Duodenal mucosa (tissue), 2 donors: ENCODE measurements at regions not wholly inside any gene's neighbourhood (a gene's known extent, or its start where the extent isn't known, plus 50 kb on each side); places are given as distances from the start of the nearest gene placed in this dataset.

Experiments
- H3K27ac ChIP-seq: one replicate; pipeline ENCODE4 v1.7.0; 2013; ENCODE audit warnings: low read depth, low read length
- H3K27me3 ChIP-seq, 2 donors: one replicate each; pipeline ENCODE4 v1.7.0; 2013; ENCODE audit warnings: low read length in 2 of 2, control low read depth in 1 of 2; ENCODE audit not compliant: insufficient read depth in 2 of 2, control insufficient read depth in 1 of 2
- H3K36me3 ChIP-seq, 2 donors: one replicate each; pipeline ENCODE4 v1.7.0; 2013; ENCODE audit warnings: low read length in 2 of 2, control low read depth in 1 of 2; ENCODE audit not compliant: insufficient read depth in 2 of 2, control insufficient read depth in 1 of 2
- H3K4me1 ChIP-seq, 2 donors: one replicate each; pipeline ENCODE4 v1.7.0; 2013; ENCODE audit warnings: low read length in 2 of 2, control low read depth in 1 of 2; ENCODE audit not compliant: insufficient read depth in 2 of 2, control insufficient read depth in 1 of 2
- H3K4me3 ChIP-seq, 2 donors: one replicate each; pipeline ENCODE4 v1.7.0; 2013; ENCODE audit warnings: low read length in 2 of 2, low read depth in 1 of 2
- H3K9ac ChIP-seq, 2 donors: one replicate each; pipeline ENCODE4 v1.7.0; 2013; ENCODE audit warnings: low read length in 2 of 2, low read depth in 1 of 2
- H3K9me3 ChIP-seq, 2 donors: one replicate each; pipeline ENCODE4 v1.7.0; 2013; ENCODE audit warnings: low read length in 2 of 2, control low read depth in 1 of 2; ENCODE audit not compliant: control insufficient read depth in 1 of 2

- Histone ChIP-seq H3K27ac (no peak overlapping the region), H3K36me3 (no peaks in the 10 kb centered on the region), H3K27me3 (no peaks in the 10 kb centered on the region), H3K9me3 (no peaks in the 10 kb centered on the region), H3K4me3 (no peak overlapping the region), H3K9ac (no peak overlapping the region), H3K4me1 (peaks cover 16 to 18% of the 10 kb centered on the region in 2 donors)
These were observed 92.8 kb downstream of the HNRNPLL start for GRCh38 chr2:38509947-38510326.

- no peak overlapping the region for H3K9ac ChIP-seq
These were observed 93.3 kb downstream of the HNRNPLL start for GRCh38 chr2:38509314-38509946.

GRCh38 chr2:38508311-38509039, 94.3 kb downstream of the HNRNPLL start:
- Histone ChIP-seq H3K27ac (no peak overlapping the region), H3K9me3 (no peaks in the 10 kb centered on the region), H3K27me3 (no peaks in the 10 kb centered on the region), H3K36me3 (no peaks in the 10 kb centered on the region), H3K9ac (no peak overlapping the region), H3K4me1 (peaks cover 16 to 18% of the 10 kb centered on the region in 2 donors), H3K4me3 (no peak overlapping the region)

More at GRCh38 chr2:38509314-38509946, 93.3 kb downstream of the HNRNPLL start:
- Histone ChIP-seq H3K27ac (no peak overlapping the region), H3K9me3 (no peaks in the 10 kb centered on the region), H3K27me3 (no peaks in the 10 kb centered on the region), H3K4me3 (no peak overlapping the region), H3K4me1 (peaks cover 16 to 18% of the 10 kb centered on the region in 2 donors), H3K36me3 (no peaks in the 10 kb centered on the region)

GRCh38 chr2:38507712-38508111, 95.0 kb downstream of the HNRNPLL start:
- no peak overlapping the region for H3K9ac ChIP-seq
- H3K9me3 ChIP-seq: no peaks in the 10 kb centered on the region

GRCh38 chr2:38505779-38506178, 96.9 kb downstream of the HNRNPLL start:
- Histone ChIP-seq H3K9ac (no peak overlapping the region), H3K36me3 (no peaks in the 10 kb centered on the region), H3K4me1 (peaks cover 16 to 18% of the 10 kb centered on the region in 2 donors), H3K27ac (no peak overlapping the region), H3K4me3 (no peak overlapping the region), H3K9me3 (peaks cover 0 to 6% of the 10 kb centered on the region in 2 donors), H3K27me3 (no peaks in the 10 kb centered on the region)

More at GRCh38 chr2:38507712-38508111, 95.0 kb downstream of the HNRNPLL start:
- Histone ChIP-seq H3K27me3 (no peaks in the 10 kb centered on the region), H3K4me3 (no peak overlapping the region), H3K27ac (no peak overlapping the region), H3K4me1 (peaks cover 16 to 18% of the 10 kb centered on the region in 2 donors), H3K36me3 (no peaks in the 10 kb centered on the region)

GRCh38 chr2:38504169-38504568, 98.6 kb downstream of the HNRNPLL start:
- Histone ChIP-seq H3K9ac (no peak overlapping the region), H3K9me3 (peaks cover 0 to 6% of the 10 kb centered on the region in 2 donors), H3K4me3 (no peak overlapping the region), H3K27me3 (no peaks in the 10 kb centered on the region), H3K36me3 (no peaks in the 10 kb centered on the region), H3K4me1 (peaks cover 8% of the 10 kb centered on the region in 2 donors), H3K27ac (no peak overlapping the region)

DNA sequence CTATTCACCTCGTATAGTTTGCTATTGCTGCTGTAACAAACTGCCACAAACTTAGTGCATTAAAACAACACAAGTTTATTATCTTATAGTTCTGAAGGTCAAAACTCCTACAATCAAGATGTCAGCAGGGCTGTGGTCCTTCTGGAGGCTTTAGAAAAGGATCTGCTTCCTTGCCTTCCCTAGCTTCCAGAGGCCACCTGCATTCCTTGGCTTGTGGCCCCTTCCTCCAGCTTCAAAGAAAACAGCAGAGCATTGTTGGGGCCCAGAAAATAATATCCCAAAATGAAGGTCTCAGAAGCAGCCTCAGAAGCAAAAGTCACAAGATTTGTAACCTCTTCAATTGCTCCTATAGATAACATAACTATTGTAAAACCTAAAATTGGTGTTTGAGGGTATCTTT, 100.6 kb downstream of the HNRNPLL start:
- H3K27ac ChIP-seq: no peak overlapping the region
- no peak overlapping the region for H3K9ac ChIP-seq
- H3K27me3 ChIP-seq: no peaks in the 10 kb centered on the region
- no peaks in the 10 kb centered on the region for H3K4me1 ChIP-seq
- H3K4me3 ChIP-seq: no peak overlapping the region
- H3K36me3 ChIP-seq: no peaks in the 10 kb centered on the region
- peaks cover 0 to 6% of the 10 kb centered on the region in 2 donors for H3K9me3 ChIP-seq

DNA sequence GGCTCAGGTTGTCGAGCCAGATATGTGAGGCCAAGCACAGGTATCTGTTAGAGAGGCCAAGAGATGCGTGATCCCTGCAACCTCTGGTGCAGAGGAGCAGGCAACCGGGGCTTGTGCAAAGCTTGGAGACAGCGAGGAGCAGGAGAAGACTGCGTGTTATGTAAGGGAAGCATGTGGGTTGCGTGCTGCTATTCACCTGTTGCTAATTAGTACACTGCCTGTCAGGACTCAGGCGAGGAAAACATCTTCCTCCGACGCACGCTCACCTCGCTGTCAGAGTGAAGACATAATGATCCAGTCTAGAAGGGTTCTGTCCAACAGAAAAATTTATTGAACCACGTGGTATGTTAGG, 102.5 kb downstream of the HNRNPLL start:
- no peak overlapping the region for H3K4me3 ChIP-seq
- H3K9me3 ChIP-seq: peaks cover 0 to 6% of the 10 kb centered on the region in 2 donors
- no peak overlapping the region for H3K27ac ChIP-seq
- no peak overlapping the region for H3K9ac ChIP-seq
- no peaks in the 10 kb centered on the region for H3K36me3 ChIP-seq
- H3K4me1 ChIP-seq: no peaks in the 10 kb centered on the region
- no peaks in the 10 kb centered on the region for H3K27me3 ChIP-seq

DNA sequence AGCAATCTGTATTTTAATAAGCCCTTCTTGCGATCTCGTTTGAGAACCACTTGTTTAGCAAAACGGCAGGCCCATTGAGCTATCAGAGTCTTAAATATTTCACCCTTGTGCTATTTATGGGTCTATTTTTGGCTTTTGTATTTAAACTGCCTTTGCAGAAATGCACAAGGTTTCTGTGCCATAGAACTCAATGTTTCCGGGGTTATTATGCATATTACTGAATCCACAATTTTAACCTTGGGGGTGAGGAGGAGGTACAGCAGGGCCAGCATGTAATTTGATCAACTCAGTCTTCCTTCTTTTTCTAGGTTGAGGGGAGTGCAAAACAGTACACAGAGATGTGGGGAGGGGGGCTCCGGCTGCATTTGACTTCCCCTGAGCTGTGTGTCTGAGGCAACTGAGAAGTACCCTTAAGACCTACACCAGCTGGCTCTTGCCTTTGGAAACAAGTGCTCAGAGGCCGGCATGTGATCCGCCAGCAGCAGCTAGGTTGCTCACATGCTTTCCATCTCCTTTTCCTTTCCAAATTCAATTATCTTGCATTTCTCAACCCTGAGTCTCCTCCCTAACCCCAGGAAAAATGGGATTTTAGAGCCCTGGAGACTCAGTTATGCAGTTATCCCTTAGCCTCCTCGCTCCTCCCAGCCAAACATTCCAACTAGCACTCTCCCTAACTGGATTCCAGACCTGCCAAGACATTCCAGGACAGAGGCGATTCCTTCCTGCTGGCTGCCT, 103.0 kb downstream of the HNRNPLL start:
- Histone ChIP-seq H3K4me1 (no peaks in the 10 kb centered on the region), H3K36me3 (no peaks in the 10 kb centered on the region), H3K4me3 (no peak overlapping the region), H3K9ac (no peak overlapping the region), H3K27me3 (no peaks in the 10 kb centered on the region), H3K27ac (no peak overlapping the region), H3K9me3 (peaks cover 0 to 6% of the 10 kb centered on the region in 2 donors)

DNA sequence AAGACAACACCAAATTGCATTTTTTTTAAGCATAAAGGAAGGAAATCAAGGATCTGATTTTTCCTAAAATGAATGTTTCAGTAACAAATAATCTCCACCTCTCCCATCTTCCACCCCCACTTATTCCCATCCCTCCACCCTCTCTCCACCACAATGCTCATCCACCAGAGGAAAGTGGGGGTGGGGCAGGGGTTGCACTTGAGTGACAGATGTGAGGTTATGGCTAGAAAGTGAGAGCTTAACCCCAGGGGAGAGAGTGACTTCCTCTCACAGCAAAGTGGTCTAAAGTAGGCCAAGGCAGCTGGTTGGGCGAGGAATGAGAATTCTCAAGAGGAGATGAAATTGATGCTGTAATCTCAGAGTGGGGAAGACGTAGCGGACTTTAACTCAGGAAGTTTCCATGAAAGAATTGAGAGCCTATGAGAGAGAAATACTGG, 104.7 kb downstream of the HNRNPLL start:
- Histone ChIP-seq H3K27ac (no peak overlapping the region), H3K27me3 (no peaks in the 10 kb centered on the region)

More for the DNA sequence above, 104.7 kb downstream of the HNRNPLL start:
- no peak overlapping the region for H3K9ac ChIP-seq
- H3K36me3 ChIP-seq: no peaks in the 10 kb centered on the region
- no peaks in the 10 kb centered on the region for H3K4me1 ChIP-seq
- no peak overlapping the region for H3K4me3 ChIP-seq
- peaks cover 0 to 6% of the 10 kb centered on the region in 2 donors for H3K9me3 ChIP-seq
